GM18507 (cell line): ENCODE measurements at regions not wholly inside any gene's neighbourhood (a gene's known extent, or its start where the extent isn't known, plus 50 kb on each side); places are given as distances from the start of the nearest gene placed in this dataset.
A peak's percentile ranks its signal among the peaks of the same experiment; 100 is the strongest.
"Not testable (repeated sequence)": the region's sequence is repeated elsewhere in the genome, so short reads cannot be mapped to it uniquely, and the experiment has no call there.

ENCODE experiments used
- DNase-seq: peaks from one replicate; pipeline ENCODE4 v3.0.0; 2011; ENCODE audit warnings: low read depth; ENCODE audit not compliant: insufficient read length; ENCODE audit errors: extremely low spot score
- FAIRE-seq: peaks from 2 replicates; lab custom pipeline; 2011; peaks lifted over from hg19 to GRCh38; lab: Jason Lieb, UNC

- DNase-seq, FAIRE-seq: not testable (repeated sequence)
Observed at GRCh38 chr2:207344596-207345394, 179.0 kb upstream of the KLF7 start.

GRCh38 chr2:207351171-207351570, 178.6 kb upstream of the CREB1 start:
- no peak for FAIRE-seq
- no peak for DNase-seq

GRCh38 chr2:207352978-207353671, 176.6 kb upstream of the CREB1 start:
- FAIRE-seq (peak; percentile 51), DNase-seq (no peak)

GRCh38 chr2:207353836-207354235, 175.9 kb upstream of the CREB1 start:
- no peak for DNase-seq
- FAIRE-seq: no peak

- DNase-seq (no peak), FAIRE-seq (no peak)
Observed at GRCh38 chr2:207354462-207354861, 175.3 kb upstream of the CREB1 start.

- FAIRE-seq (no peak), DNase-seq (no peak)
Observed at GRCh38 chr2:207356567-207356966, 173.2 kb upstream of the CREB1 start.

GRCh38 chr2:207357216-207357615, 172.5 kb upstream of the CREB1 start:
- FAIRE-seq (no peak), DNase-seq (no peak)

- no peak for FAIRE-seq
- DNase-seq: no peak
Observed at GRCh38 chr2:207362716-207363115, 167.0 kb upstream of the CREB1 start.

GRCh38 chr2:207363761-207364290, 165.9 kb upstream of the CREB1 start:
- FAIRE-seq: no peak

GRCh38 chr2:207370646-207371045, 159.1 kb upstream of the CREB1 start:
- FAIRE-seq: no peak

More at GRCh38 chr2:207363761-207364290, 165.9 kb upstream of the CREB1 start:
- DNase-seq: no peak

GRCh38 chr2:207371877-207372276, 157.9 kb upstream of the CREB1 start:
- DNase-seq (no peak), FAIRE-seq (no peak)

More at GRCh38 chr2:207370646-207371045, 159.1 kb upstream of the CREB1 start:
- no peak for DNase-seq

GRCh38 chr2:207372483-207372882, 157.3 kb upstream of the CREB1 start:
- no peak for DNase-seq
- FAIRE-seq: no peak

- FAIRE-seq (no peak), DNase-seq (no peak)
Observed at GRCh38 chr2:207375207-207375875, 154.4 kb upstream of the CREB1 start.

- DNase-seq, FAIRE-seq: not testable (repeated sequence)
Observed at GRCh38 chr2:207378620-207379019, 151.1 kb upstream of the CREB1 start.

GRCh38 chr2:207385076-207385475, 144.7 kb upstream of the CREB1 start:
- FAIRE-seq (no peak), DNase-seq (no peak)

- FAIRE-seq (no peak), DNase-seq (no peak)
Observed at GRCh38 chr2:207385903-207386302, 143.9 kb upstream of the CREB1 start.

GRCh38 chr2:207387001-207387571, 142.7 kb upstream of the CREB1 start:
- FAIRE-seq (no peak), DNase-seq (no peak)

- FAIRE-seq (no peak), DNase-seq (no peak)
Observed at GRCh38 chr2:207390302-207391095, 139.3 kb upstream of the CREB1 start.

GRCh38 chr2:207394203-207394781, 135.5 kb upstream of the CREB1 start:
- DNase-seq (no peak), FAIRE-seq (no peak)
